OCI-LY7 (cell line): ENCODE measurements at regions not wholly inside any gene's neighbourhood (a gene's known extent, or its start where the extent isn't known, plus 50 kb on each side); places are given as distances from the start of the nearest gene placed in this dataset.

Experiments used
- CTCF ChIP-seq: fragments of 200-600 bp; sonication (generic); conservative IDR thresholded peaks from 2 replicates; pipeline ENCODE4 v1.5.1; 2014; ENCODE audit warnings: mild to moderate bottlenecking, antibody characterized with exemption, low read length, moderate library complexity, mixed read lengths
- EZH2phosphoT487 ChIP-seq: fragments of 200-600 bp; sonication (generic); IDR thresholded peaks from 2 replicates; pipeline ENCODE4 v1.6.1; 2018; ENCODE audit warnings: low read depth, borderline replicate concordance, mild to moderate bottlenecking, mixed run types, antibody characterized with exemption, low read length, moderate library complexity, mixed read lengths

- TF ChIP-seq CTCF (no peak), EZH2phosphoT487 (no peak)
Observed at GRCh38 chr12:131568336-131568735, 142.6 kb upstream of the SFSWAP start.
